ENCODE measurements at regions not wholly inside any gene's neighbourhood (a gene's known extent, or its start where the extent isn't known, plus 50 kb on each side); places are given as distances from the start of the nearest gene placed in this dataset.

- FAIRE-seq: no peak
- H3K27me3 ChIP-seq (ENCODE audit: control insufficient read depth, extremely low read depth, insufficient read depth, low read length): no peaks in the 10 kb centered on the region
- H4K20me1 ChIP-seq (ENCODE audit: control insufficient read depth, extremely low read depth, insufficient read depth, low read length): no peaks in the 10 kb centered on the region
- no peak overlapping the region for H3K4me3 ChIP-seq (ENCODE audit: control insufficient read depth in 2 of 3, extremely low read depth in 1 of 3, insufficient read depth in 2 of 3, low read depth in 1 of 3, low read length in 3 of 3)
- no peaks in the 10 kb centered on the region for H3K9me1 ChIP-seq (ENCODE audit: control insufficient read depth, extremely low read depth, insufficient read depth, low read length)
- H2AFZ ChIP-seq (ENCODE audit: control insufficient read depth, low read length): no peak overlapping the region
- no peak for DNase-seq (ENCODE audit: low read depth, low spot score)
- no peaks in the 10 kb centered on the region for H3K9me3 ChIP-seq (ENCODE audit: control insufficient read depth, low read depth, low read length)
- H3K27ac ChIP-seq (ENCODE audit: control insufficient read depth, insufficient read depth, low read length): no peak overlapping the region
- no peak overlapping the region for H3K4me2 ChIP-seq (ENCODE audit: control insufficient read depth, extremely low read depth, insufficient read depth, low read depth, low read length)
- no peaks in the 10 kb centered on the region for H3K4me1 ChIP-seq (ENCODE audit: control insufficient read depth, extremely low read depth, insufficient read depth, low read length)
- no peaks in the 10 kb centered on the region for H3K36me3 ChIP-seq (ENCODE audit: control insufficient read depth in 2 of 2, extremely low read depth in 1 of 2, insufficient read depth in 2 of 2, low read length in 2 of 2)
- dilution Hi-C loops (cut with MboI; ENCODE audit: extremely low pct_ligation_motif_present, low sequenced_read_pairs): no loop called here
- TF ChIP-seq EZH2 (IDR thresholded peaks at IDR 0.05; ENCODE audit: low read length) (no peak), CTCF (optimal IDR thresholded peaks at IDR 0.05 in 1 of 3, IDR thresholded peaks at IDR 0.05 in 1 of 3, conservative IDR thresholded peaks at IDR 0.05 in 1 of 3; ENCODE audit: extremely low read depth in 1 of 3, insufficient read depth in 2 of 3, low read length in 3 of 3) (no peak)
- no peak overlapping the region for H3K9ac ChIP-seq (ENCODE audit: control insufficient read depth, extremely low read depth, insufficient read depth, low read length)
- H3K79me2 ChIP-seq (ENCODE audit: control insufficient read depth, insufficient read depth, low read length): no peaks in the 10 kb centered on the region
These were observed 341.1 kb upstream of the NR2F2 start for GRCh38 chr15:95989392-95989791.

GRCh38 chr15:95990833-95991232, 339.7 kb upstream of the NR2F2 start:
- peaks cover 3% of the 10 kb centered on the region for H3K4me1 ChIP-seq (ENCODE audit: control insufficient read depth, extremely low read depth, insufficient read depth, low read length)
- FAIRE-seq (no peak), DNase-seq (ENCODE audit: low read depth, low spot score) (no peak)
- H3K9me3 ChIP-seq (ENCODE audit: control insufficient read depth, low read depth, low read length): no peaks in the 10 kb centered on the region
- no peak overlapping the region for H3K27ac ChIP-seq (ENCODE audit: control insufficient read depth, insufficient read depth, low read length)
- H2AFZ ChIP-seq (ENCODE audit: control insufficient read depth, low read length): no peak overlapping the region
- no peak for TF ChIP-seq EZH2 (IDR thresholded peaks at IDR 0.05; ENCODE audit: low read length)
- no peak overlapping the region for H3K4me2 ChIP-seq (ENCODE audit: control insufficient read depth, extremely low read depth, insufficient read depth, low read depth, low read length)
- H3K4me3 ChIP-seq (ENCODE audit: control insufficient read depth in 2 of 3, extremely low read depth in 1 of 3, insufficient read depth in 2 of 3, low read depth in 1 of 3, low read length in 3 of 3): no peak overlapping the region
- no peaks in the 10 kb centered on the region for H3K79me2 ChIP-seq (ENCODE audit: control insufficient read depth, insufficient read depth, low read length)
- dilution Hi-C loops (cut with MboI; ENCODE audit: extremely low pct_ligation_motif_present, low sequenced_read_pairs): no loop called here
- H3K27me3 ChIP-seq (ENCODE audit: control insufficient read depth, extremely low read depth, insufficient read depth, low read length): no peaks in the 10 kb centered on the region
- no peaks in the 10 kb centered on the region for H4K20me1 ChIP-seq (ENCODE audit: control insufficient read depth, extremely low read depth, insufficient read depth, low read length)
- no peaks in the 10 kb centered on the region for H3K36me3 ChIP-seq (ENCODE audit: control insufficient read depth in 2 of 2, extremely low read depth in 1 of 2, insufficient read depth in 2 of 2, low read length in 2 of 2)
- H3K9ac ChIP-seq (ENCODE audit: control insufficient read depth, extremely low read depth, insufficient read depth, low read length): no peak overlapping the region
- H3K9me1 ChIP-seq (ENCODE audit: control insufficient read depth, extremely low read depth, insufficient read depth, low read length): no peaks in the 10 kb centered on the region

GRCh38 chr15:95994418-95994817, 336.1 kb upstream of the NR2F2 start:
- H3K36me3 ChIP-seq (ENCODE audit: control insufficient read depth in 2 of 2, extremely low read depth in 1 of 2, insufficient read depth in 2 of 2, low read length in 2 of 2): no peaks in the 10 kb centered on the region
- no peak overlapping the region for H3K27ac ChIP-seq (ENCODE audit: control insufficient read depth, insufficient read depth, low read length)
- H3K9me3 ChIP-seq (ENCODE audit: control insufficient read depth, low read depth, low read length): no peaks in the 10 kb centered on the region
- TF ChIP-seq EZH2 (IDR thresholded peaks at IDR 0.05; ENCODE audit: low read length) (no peak), CTCF (optimal IDR thresholded peaks at IDR 0.05 in 1 of 3, IDR thresholded peaks at IDR 0.05 in 1 of 3, conservative IDR thresholded peaks at IDR 0.05 in 1 of 3; ENCODE audit: extremely low read depth in 1 of 3, insufficient read depth in 2 of 3, low read length in 3 of 3) (no peak)
- H3K9ac ChIP-seq (ENCODE audit: control insufficient read depth, extremely low read depth, insufficient read depth, low read length): no peak overlapping the region
- H3K4me1 ChIP-seq (ENCODE audit: control insufficient read depth, extremely low read depth, insufficient read depth, low read length): peaks cover 4% of the 10 kb centered on the region
- no peaks in the 10 kb centered on the region for H3K9me1 ChIP-seq (ENCODE audit: control insufficient read depth, extremely low read depth, insufficient read depth, low read length)
- no peak overlapping the region for H3K4me3 ChIP-seq (ENCODE audit: control insufficient read depth in 2 of 3, extremely low read depth in 1 of 3, insufficient read depth in 2 of 3, low read depth in 1 of 3, low read length in 3 of 3)
- dilution Hi-C loops (cut with MboI; ENCODE audit: extremely low pct_ligation_motif_present, low sequenced_read_pairs): no loop called here
- no peak overlapping the region for H3K4me2 ChIP-seq (ENCODE audit: control insufficient read depth, extremely low read depth, insufficient read depth, low read depth, low read length)
- DNase-seq (ENCODE audit: low read depth, low spot score) (no peak), FAIRE-seq (no peak)
- no peak overlapping the region for H2AFZ ChIP-seq (ENCODE audit: control insufficient read depth, low read length)
- no peaks in the 10 kb centered on the region for H3K27me3 ChIP-seq (ENCODE audit: control insufficient read depth, extremely low read depth, insufficient read depth, low read length)
- H3K79me2 ChIP-seq (ENCODE audit: control insufficient read depth, insufficient read depth, low read length): no peaks in the 10 kb centered on the region
- no peaks in the 10 kb centered on the region for H4K20me1 ChIP-seq (ENCODE audit: control insufficient read depth, extremely low read depth, insufficient read depth, low read length)

Data from keratinocyte (primary cell).